ENCODE measurements at regions not wholly inside any gene's neighbourhood (a gene's known extent, or its start where the extent isn't known, plus 50 kb on each side); places are given as distances from the start of the nearest gene placed in this dataset.

- Mint-ChIP-seq H3K4me1 (ENCODE audit: unreplicated experiment) (peaks cover 4% of the 10 kb centered on the region), H3K27me3 (ENCODE audit: unreplicated experiment) (peaks cover 3% of the 10 kb centered on the region), H3K4me3 (ENCODE audit: unreplicated experiment) (no peak overlapping the region), H3K27ac (ENCODE audit: unreplicated experiment) (no peak overlapping the region), H3K36me3 (ENCODE audit: unreplicated experiment) (no peaks in the 10 kb centered on the region), H3K9me3 (ENCODE audit: unreplicated experiment) (no peaks in the 10 kb centered on the region)
- TF ChIP-seq, protein P1, sequence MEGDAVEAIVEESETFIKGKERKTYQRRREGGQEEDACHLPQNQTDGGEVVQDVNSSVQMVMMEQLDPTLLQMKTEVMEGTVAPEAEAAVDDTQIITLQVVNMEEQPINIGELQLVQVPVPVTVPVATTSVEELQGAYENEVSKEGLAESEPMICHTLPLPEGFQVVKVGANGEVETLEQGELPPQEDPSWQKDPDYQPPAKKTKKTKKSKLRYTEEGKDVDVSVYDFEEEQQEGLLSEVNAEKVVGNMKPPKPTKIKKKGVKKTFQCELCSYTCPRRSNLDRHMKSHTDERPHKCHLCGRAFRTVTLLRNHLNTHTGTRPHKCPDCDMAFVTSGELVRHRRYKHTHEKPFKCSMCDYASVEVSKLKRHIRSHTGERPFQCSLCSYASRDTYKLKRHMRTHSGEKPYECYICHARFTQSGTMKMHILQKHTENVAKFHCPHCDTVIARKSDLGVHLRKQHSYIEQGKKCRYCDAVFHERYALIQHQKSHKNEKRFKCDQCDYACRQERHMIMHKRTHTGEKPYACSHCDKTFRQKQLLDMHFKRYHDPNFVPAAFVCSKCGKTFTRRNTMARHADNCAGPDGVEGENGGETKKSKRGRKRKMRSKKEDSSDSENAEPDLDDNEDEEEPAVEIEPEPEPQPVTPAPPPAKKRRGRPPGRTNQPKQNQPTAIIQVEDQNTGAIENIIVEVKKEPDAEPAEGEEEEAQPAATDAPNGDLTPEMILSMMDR (IDR thresholded peaks at IDR 0.05) = no peak
- DNase-seq (ENCODE audit: extremely low spot score, unreplicated experiment) = no peak
These were observed 153.8 kb upstream of the HABP2 start for GRCh38 chr10:113399065-113399464.

GRCh38 chr10:113402602-113403001, 150.3 kb upstream of the HABP2 start:
- Mint-ChIP-seq H3K4me3 (ENCODE audit: unreplicated experiment) (no peak overlapping the region), H3K36me3 (ENCODE audit: unreplicated experiment) (no peaks in the 10 kb centered on the region), H3K27me3 (ENCODE audit: unreplicated experiment) (peaks cover 13% of the 10 kb centered on the region), H3K9me3 (ENCODE audit: unreplicated experiment) (no peaks in the 10 kb centered on the region), H3K4me1 (ENCODE audit: unreplicated experiment) (peaks cover 4% of the 10 kb centered on the region), H3K27ac (ENCODE audit: unreplicated experiment) (no peak overlapping the region)
- DNase-seq (ENCODE audit: extremely low spot score, unreplicated experiment) = no peak
- TF ChIP-seq, protein P1 (IDR thresholded peaks at IDR 0.05) = no peak

DNA sequence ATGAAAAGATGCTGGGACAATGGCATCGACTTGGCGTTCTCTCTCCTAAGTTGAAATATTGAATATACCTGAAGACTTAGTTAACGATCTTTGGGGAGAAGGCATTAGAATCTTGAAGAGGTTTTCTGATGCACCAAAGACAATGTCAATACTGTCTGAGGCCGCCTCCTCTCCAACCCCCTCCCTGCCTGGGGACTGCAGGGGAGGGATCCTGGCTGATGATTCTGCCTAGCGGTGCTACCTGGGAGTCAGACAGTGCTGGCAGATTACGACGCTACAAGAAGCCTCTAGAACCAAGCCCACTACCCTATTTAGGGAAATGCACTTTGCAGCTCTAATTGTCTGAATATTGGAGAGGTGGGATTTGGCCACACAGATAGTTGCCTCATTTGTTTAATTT, 145.6 kb upstream of the HABP2 start:
- DNase-seq (ENCODE audit: extremely low spot score, unreplicated experiment) = no peak
- Mint-ChIP-seq H3K4me1 (ENCODE audit: unreplicated experiment) (no peaks in the 10 kb centered on the region), H3K4me3 (ENCODE audit: unreplicated experiment) (no peak overlapping the region), H3K27ac (ENCODE audit: unreplicated experiment) (no peak overlapping the region), H3K36me3 (ENCODE audit: unreplicated experiment) (no peaks in the 10 kb centered on the region), H3K9me3 (ENCODE audit: unreplicated experiment) (no peaks in the 10 kb centered on the region), H3K27me3 (ENCODE audit: unreplicated experiment) (peaks cover 41% of the 10 kb centered on the region)
- TF ChIP-seq, protein P1 (IDR thresholded peaks at IDR 0.05) = no peak

GRCh38 chr10:113409175-113409574, 143.7 kb upstream of the HABP2 start:
- DNase-seq (ENCODE audit: extremely low spot score, unreplicated experiment) = no peak
- Mint-ChIP-seq H3K27me3 (ENCODE audit: unreplicated experiment) (peaks cover 41% of the 10 kb centered on the region), H3K36me3 (ENCODE audit: unreplicated experiment) (no peaks in the 10 kb centered on the region), H3K9me3 (ENCODE audit: unreplicated experiment) (no peaks in the 10 kb centered on the region), H3K4me3 (ENCODE audit: unreplicated experiment) (no peak overlapping the region), H3K4me1 (ENCODE audit: unreplicated experiment) (no peaks in the 10 kb centered on the region), H3K27ac (ENCODE audit: unreplicated experiment) (no peak overlapping the region)
- TF ChIP-seq, protein P1 (IDR thresholded peaks at IDR 0.05) = no peak

DNA sequence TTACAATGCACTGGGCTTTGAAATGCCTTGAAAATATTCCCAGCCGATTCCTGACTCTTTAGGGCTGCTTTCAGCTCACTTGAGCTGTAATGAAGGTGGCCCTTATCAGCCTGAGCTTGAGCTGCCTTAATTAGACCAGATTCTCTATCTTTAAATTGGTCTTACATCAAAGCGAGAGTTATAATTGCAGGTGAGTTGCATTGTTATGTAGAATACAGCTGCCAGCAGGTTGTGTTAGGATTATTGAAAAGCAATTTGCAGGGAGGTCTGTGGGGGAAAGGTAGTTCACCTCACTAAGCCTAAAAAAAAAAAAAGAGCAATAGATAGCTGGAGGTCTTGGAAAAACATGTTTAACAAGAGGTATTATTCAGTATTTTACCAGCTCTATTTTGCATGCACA, 142.2 kb upstream of the HABP2 start:
- Mint-ChIP-seq H3K4me3 (ENCODE audit: unreplicated experiment) (no peak overlapping the region), H3K27ac (ENCODE audit: unreplicated experiment) (no peak overlapping the region), H3K36me3 (ENCODE audit: unreplicated experiment) (no peaks in the 10 kb centered on the region), H3K9me3 (ENCODE audit: unreplicated experiment) (no peaks in the 10 kb centered on the region), H3K4me1 (ENCODE audit: unreplicated experiment) (no peaks in the 10 kb centered on the region), H3K27me3 (ENCODE audit: unreplicated experiment) (peaks cover 41% of the 10 kb centered on the region)
- TF ChIP-seq, protein P1 (IDR thresholded peaks at IDR 0.05) = no peak
- DNase-seq (ENCODE audit: extremely low spot score, unreplicated experiment) = no peak

Data from osteocyte (in vitro differentiated cells).